HG02970 (cell line): ENCODE measurements at regions not wholly inside any gene's neighbourhood (a gene's known extent, or its start where the extent isn't known, plus 50 kb on each side); places are given as distances from the start of the nearest gene placed in this dataset.

Experiments
- ATAC-seq: cut with Tn5 transposase; IDR thresholded peaks from one replicate; pipeline ENCODE4 v1.9.1; 2021; ENCODE audit warnings: mild to moderate bottlenecking, moderate library complexity, moderate number of reproducible peaks; ENCODE audit not compliant: unreplicated experiment, low FRiP score

- no peak for ATAC-seq
Observed at GRCh38 chr1:185376840-185377635, 60.0 kb upstream of the IVNS1ABP start.

GRCh38 chr1:185376288-185376687, 59.2 kb upstream of the IVNS1ABP start:
- ATAC-seq = no peak

GRCh38 chr1:185375583-185375982, 58.5 kb upstream of the IVNS1ABP start:
- ATAC-seq = no peak

GRCh38 chr1:185373813-185374529, 56.9 kb upstream of the IVNS1ABP start:
- no peak for ATAC-seq

- no peak for ATAC-seq
Observed at GRCh38 chr1:185369786-185370185, 52.7 kb upstream of the IVNS1ABP start.

GRCh38 chr1:185368913-185369491, 52.0 kb upstream of the IVNS1ABP start:
- no peak for ATAC-seq

- no peak for ATAC-seq
Observed at GRCh38 chr1:185368313-185368855, 51.3 kb upstream of the IVNS1ABP start.

GRCh38 chr1:185367218-185367617, 50.2 kb upstream of the IVNS1ABP start:
- no peak for ATAC-seq
